Neural crest cell (in vitro differentiated cells): ENCODE measurements at regions not wholly inside any gene's neighbourhood (a gene's known extent, or its start where the extent isn't known, plus 50 kb on each side); places are given as distances from the start of the nearest gene placed in this dataset.

Experiments
- DNase-seq: peaks from one replicate; pipeline ENCODE4 v3.0.0; 2021; ENCODE audit warnings: low read depth, mixed read lengths, low spot score
- H3K27ac Mint-ChIP-seq: one replicate; pipeline ENCODE4 v1.8.0; 2021; ENCODE audit warnings: mild to moderate bottlenecking, mixed read lengths; ENCODE audit not compliant: unreplicated experiment
- H3K27me3 Mint-ChIP-seq: 2 replicates; pipeline ENCODE4 v1.8.0; 2021; ENCODE audit warnings: low read depth, mild to moderate bottlenecking, mixed read lengths
- H3K36me3 Mint-ChIP-seq: 2 replicates; pipeline ENCODE4 v1.8.0; 2021; ENCODE audit warnings: low read depth, mild to moderate bottlenecking, mixed read lengths
- H3K4me1 Mint-ChIP-seq: 2 replicates; pipeline ENCODE4 v1.8.0; 2021; ENCODE audit warnings: mixed read lengths
- H3K4me3 Mint-ChIP-seq: one replicate; pipeline ENCODE4 v1.8.0; 2021; ENCODE audit warnings: mild to moderate bottlenecking, mixed read lengths
- H3K9me3 Mint-ChIP-seq: 2 replicates; pipeline ENCODE4 v1.8.0; 2021; ENCODE audit warnings: mixed read lengths
- TF ChIP-seq, protein P1 (sequence below): fragments of 200-600 bp; sonication (generic); conservative IDR thresholded peaks from 2 replicates; pipeline ENCODE4 v1.5.0; 2021; ENCODE audit warnings: antibody characterized with exemption, mild to moderate bottlenecking

DNA sequence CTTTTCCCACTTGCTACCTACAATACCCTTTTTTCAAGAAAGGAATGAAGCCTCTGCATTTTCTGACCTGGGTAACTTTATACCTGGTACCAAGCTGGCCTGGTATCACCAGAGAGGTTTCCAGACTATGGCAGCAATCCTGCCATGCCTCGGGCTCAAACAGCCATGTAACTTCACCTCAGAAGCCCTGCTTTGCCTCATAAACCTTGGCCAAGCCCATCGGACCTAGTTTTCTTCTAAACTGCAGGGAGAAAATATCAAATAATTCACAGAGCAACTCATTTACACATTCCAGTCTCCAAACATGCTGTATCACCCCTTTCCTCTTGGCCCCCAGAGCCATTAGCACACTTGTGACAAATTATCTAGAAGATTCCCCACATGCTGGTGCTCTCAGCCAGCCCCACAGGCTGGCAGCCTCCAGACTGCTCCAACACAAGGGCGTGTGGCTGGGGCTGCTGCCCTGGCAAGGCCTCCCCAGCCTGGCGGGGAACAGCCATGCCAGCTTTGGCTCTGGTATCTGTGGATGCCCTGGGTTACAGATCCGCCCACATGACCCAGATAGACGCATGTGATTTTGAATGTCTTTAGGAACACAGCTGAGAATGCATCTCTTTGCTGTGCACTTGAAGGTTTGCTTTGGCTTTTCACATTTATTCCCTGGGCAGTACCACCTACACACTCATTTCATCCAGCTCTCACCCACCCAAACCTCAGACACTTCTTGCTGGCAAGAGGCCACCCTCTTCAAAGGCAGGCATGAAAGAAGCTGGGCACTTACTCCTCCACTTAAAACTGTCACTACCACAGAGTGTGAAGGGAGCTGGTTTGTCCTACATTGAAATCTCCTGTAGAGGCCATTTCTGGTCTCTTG lies 70.0 kb upstream of the BCAR3 start:
- Mint-ChIP-seq H3K4me1 (peaks cover 35% of the 10 kb centered on the region), H3K27me3 (no peaks in the 10 kb centered on the region), H3K4me3 (no peak overlapping the region), H3K36me3 (peaks cover 2% of the 10 kb centered on the region), H3K9me3 (peaks cover 8% of the 10 kb centered on the region), H3K27ac (peak overlapping the region; percentile 35)
- DNase-seq = no peak
- TF ChIP-seq, protein P1, sequence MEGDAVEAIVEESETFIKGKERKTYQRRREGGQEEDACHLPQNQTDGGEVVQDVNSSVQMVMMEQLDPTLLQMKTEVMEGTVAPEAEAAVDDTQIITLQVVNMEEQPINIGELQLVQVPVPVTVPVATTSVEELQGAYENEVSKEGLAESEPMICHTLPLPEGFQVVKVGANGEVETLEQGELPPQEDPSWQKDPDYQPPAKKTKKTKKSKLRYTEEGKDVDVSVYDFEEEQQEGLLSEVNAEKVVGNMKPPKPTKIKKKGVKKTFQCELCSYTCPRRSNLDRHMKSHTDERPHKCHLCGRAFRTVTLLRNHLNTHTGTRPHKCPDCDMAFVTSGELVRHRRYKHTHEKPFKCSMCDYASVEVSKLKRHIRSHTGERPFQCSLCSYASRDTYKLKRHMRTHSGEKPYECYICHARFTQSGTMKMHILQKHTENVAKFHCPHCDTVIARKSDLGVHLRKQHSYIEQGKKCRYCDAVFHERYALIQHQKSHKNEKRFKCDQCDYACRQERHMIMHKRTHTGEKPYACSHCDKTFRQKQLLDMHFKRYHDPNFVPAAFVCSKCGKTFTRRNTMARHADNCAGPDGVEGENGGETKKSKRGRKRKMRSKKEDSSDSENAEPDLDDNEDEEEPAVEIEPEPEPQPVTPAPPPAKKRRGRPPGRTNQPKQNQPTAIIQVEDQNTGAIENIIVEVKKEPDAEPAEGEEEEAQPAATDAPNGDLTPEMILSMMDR = no peak

DNA sequence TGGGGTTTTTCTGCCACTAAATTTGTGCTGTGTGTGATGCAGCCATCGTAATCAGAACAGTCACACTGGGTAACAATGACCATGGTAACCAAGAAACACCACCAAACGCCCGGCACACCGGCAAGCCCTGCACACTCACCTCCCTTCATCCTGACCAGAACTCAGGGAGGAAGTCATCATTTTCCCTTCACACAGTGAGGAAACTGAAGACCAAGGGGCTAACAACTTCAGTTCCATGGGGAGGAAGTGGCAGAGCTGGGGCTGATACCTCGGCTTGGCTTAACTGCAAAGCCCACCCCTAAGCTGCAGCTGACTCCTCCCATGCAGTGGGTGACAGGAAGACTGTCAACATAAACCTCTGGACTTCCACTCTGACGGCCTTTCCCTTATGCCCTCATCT lies 69.3 kb upstream of the BCAR3 start:
- no peak overlapping the region for H3K27ac Mint-ChIP-seq
- no peak for DNase-seq
- H3K27me3 Mint-ChIP-seq = no peaks in the 10 kb centered on the region
- H3K4me1 Mint-ChIP-seq = peaks cover 30% of the 10 kb centered on the region
- no peak overlapping the region for H3K4me3 Mint-ChIP-seq
- TF ChIP-seq, protein P1 = no peak
- H3K9me3 Mint-ChIP-seq = peaks cover 10% of the 10 kb centered on the region
- peaks cover 6% of the 10 kb centered on the region for H3K36me3 Mint-ChIP-seq

DNA sequence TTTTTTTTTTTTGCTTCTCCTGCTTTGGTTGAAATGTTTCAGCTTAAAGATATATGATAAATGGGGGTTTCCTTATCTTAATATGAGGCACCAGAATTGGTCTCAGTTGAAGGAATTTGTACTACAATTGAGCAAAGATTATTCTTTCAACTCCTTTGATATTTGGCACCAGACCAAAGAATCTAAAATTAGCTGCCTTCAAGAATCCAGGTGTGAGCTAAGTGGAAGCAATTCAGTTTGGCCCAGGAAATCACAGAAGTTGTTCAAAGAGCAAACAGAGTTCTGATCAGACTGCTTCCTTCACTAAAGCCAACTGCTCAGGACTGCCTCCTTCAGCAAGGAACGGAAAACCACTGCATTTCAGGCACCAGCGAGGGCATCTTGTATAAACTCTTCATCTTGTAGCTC lies 68.3 kb upstream of the BCAR3 start:
- TF ChIP-seq, protein P1 = peak; percentile 12
- no peaks in the 10 kb centered on the region for H3K27me3 Mint-ChIP-seq
- H3K4me3 Mint-ChIP-seq = no peak overlapping the region
- peaks cover 12% of the 10 kb centered on the region for H3K9me3 Mint-ChIP-seq
- peaks cover 8% of the 10 kb centered on the region for H3K36me3 Mint-ChIP-seq
- no peak for DNase-seq
- no peak overlapping the region for H3K27ac Mint-ChIP-seq
- peaks cover 26% of the 10 kb centered on the region for H3K4me1 Mint-ChIP-seq

DNA sequence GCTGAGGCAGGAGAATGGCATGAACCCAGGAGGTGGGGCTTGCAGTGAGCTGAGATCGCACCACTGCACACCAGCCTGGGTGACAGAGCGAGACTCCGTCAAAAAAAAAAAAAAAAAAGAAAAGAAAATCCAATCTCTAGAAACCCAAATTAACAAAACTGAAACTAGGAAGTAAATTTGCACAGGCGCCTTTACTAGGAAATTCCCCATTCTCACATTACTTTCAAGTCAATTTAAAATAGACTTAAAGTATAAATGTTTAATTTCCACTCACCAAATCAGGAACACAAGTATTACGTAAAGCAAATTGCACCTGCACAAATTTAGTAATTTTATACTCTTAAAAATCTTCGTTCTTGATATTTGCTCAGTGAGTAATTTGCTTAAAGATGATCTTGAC lies 67.8 kb upstream of the BCAR3 start:
- peaks cover 26% of the 10 kb centered on the region for H3K4me1 Mint-ChIP-seq
- peaks cover 12% of the 10 kb centered on the region for H3K9me3 Mint-ChIP-seq
- no peak overlapping the region for H3K4me3 Mint-ChIP-seq
- no peaks in the 10 kb centered on the region for H3K27me3 Mint-ChIP-seq
- no peak for DNase-seq
- peaks cover 8% of the 10 kb centered on the region for H3K36me3 Mint-ChIP-seq
- H3K27ac Mint-ChIP-seq = no peak overlapping the region
- TF ChIP-seq, protein P1 = no peak

DNA sequence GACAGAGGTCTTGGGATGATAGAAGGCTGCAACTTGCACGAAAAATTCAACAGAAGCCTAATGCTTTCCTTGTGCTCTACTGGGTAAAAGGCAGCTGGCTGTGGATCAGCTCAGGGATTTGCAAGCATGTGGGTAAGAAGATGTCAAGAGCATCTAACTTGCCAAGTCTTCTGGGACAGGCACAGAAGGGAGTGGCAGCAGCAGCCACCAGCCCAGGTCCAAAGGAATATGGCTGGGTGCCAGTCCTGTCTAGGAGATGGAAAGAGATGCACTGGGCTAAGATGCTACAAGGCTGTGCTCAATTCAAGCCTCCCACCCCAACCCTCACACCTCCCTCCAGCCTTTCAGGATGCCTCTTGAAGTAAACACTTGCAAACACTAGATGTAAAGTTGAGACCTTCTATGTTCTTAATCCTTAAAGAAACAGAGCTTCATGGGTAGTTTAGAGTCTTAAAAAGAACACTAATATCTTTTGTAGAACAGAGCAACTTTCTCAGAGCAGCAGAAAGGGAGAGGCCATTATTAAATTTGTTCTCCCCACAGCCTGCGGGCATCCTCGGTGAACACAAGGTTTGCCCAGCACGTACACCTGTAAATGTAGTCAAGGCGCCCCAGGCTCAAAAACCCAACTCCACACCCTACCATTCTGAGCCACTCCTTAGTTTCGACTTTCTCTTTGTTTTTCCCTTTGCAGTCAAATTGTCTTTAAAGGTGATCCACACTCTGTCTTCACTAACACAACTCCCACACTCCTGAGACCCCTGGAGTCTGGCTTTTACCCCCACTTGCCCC lies 64.6 kb upstream of the BCAR3 start:
- Mint-ChIP-seq H3K36me3 (peaks cover 8% of the 10 kb centered on the region), H3K4me3 (no peak overlapping the region), H3K4me1 (peaks cover 17% of the 10 kb centered on the region), H3K27me3 (no peaks in the 10 kb centered on the region), H3K27ac (no peak overlapping the region), H3K9me3 (peaks cover 12% of the 10 kb centered on the region)
- DNase-seq = no peak
- TF ChIP-seq, protein P1 = no peak
